GM23338 (cell line): ENCODE measurements at regions not wholly inside any gene's neighbourhood (a gene's known extent, or its start where the extent isn't known, plus 50 kb on each side); places are given as distances from the start of the nearest gene placed in this dataset.

Experiments
- ATAC-seq: fragments of 200-7000 bp; cut with Tn5 transposase; 3 replicates; pipeline ENCODE4 v1.9.1; 2020
- DNase-seq: peaks from one replicate; pipeline ENCODE4 v3.0.0-alpha.2; 2015; ENCODE audit warnings: low spot score
- H2AFZ ChIP-seq: fragments of 200-600 bp; sonication (generic); 2 replicates; pipeline ENCODE4 v1.8.0; 2016; ENCODE audit warnings: antibody characterized with exemption, mild to moderate bottlenecking, moderate library complexity
- H3F3A ChIP-seq: fragments of 200-600 bp; sonication (generic); replicated peaks from 2 replicates; pipeline ENCODE4 v1.8.0; 2017; ENCODE audit warnings: antibody characterized with exemption, mixed run types, low read depth
- H3K27ac ChIP-seq: fragments of 200-600 bp; sonication (generic); 2 replicates; pipeline ENCODE4 v1.6.1; 2016; ENCODE audit warnings: low read depth
- H3K27me3 ChIP-seq: fragments of 200-600 bp; sonication (generic); 2 replicates; pipeline ENCODE4 v1.8.0; 2016; ENCODE audit warnings: mild to moderate bottlenecking, mixed run types, moderate library complexity; ENCODE audit not compliant: insufficient read depth
- H3K36me3 ChIP-seq: fragments of 200-600 bp; sonication (generic); 2 replicates; pipeline ENCODE4 v1.8.0; 2016; ENCODE audit warnings: mild to moderate bottlenecking; ENCODE audit not compliant: insufficient read depth
- H3K4me1 ChIP-seq: fragments of 200-600 bp; sonication (generic); 2 replicates; pipeline ENCODE4 v1.8.0; 2016; ENCODE audit warnings: mild to moderate bottlenecking, moderate library complexity; ENCODE audit not compliant: insufficient read depth
- H3K4me2 ChIP-seq: fragments of 200-600 bp; sonication (generic); 2 replicates; pipeline ENCODE4 v1.7.1; 2017; ENCODE audit warnings: mixed run types
- H3K4me3 ChIP-seq: fragments of 200-600 bp; sonication (generic); 2 replicates; pipeline ENCODE4 v1.6.1; 2016; ENCODE audit warnings: mixed run types
- H3K79me2 ChIP-seq: fragments of 200-600 bp; sonication (generic); replicated peaks from 2 replicates; pipeline ENCODE4 v1.8.0; 2017; ENCODE audit warnings: mild to moderate bottlenecking; ENCODE audit not compliant: insufficient read depth
- H3K9me2 ChIP-seq: fragments of 200-600 bp; sonication (generic); 2 replicates; pipeline ENCODE4 v1.8.0; 2017; ENCODE audit not compliant: insufficient read depth
- H4K20me1 ChIP-seq: fragments of 200-600 bp; sonication (generic); replicated peaks from 2 replicates; pipeline ENCODE4 v1.8.0; 2017; ENCODE audit warnings: mild to moderate bottlenecking; ENCODE audit not compliant: insufficient read depth
- H3K27ac Mint-ChIP-seq: 2 replicates; pipeline ENCODE4 v1.8.0; 2020; ENCODE audit warnings: inconsistent platforms, mild to moderate bottlenecking, moderate library complexity, mixed read lengths
- H3K27me3 Mint-ChIP-seq: 3 replicates; pipeline ENCODE4 v1.8.0; 2022; ENCODE audit warnings: low read depth, mild to moderate bottlenecking, moderate library complexity, mixed read lengths, inconsistent platforms; ENCODE audit not compliant: insufficient read depth, poor library complexity
- H3K36me3 Mint-ChIP-seq: 3 replicates; pipeline ENCODE4 v1.8.0; 2021; ENCODE audit warnings: low read depth, mild to moderate bottlenecking, inconsistent platforms, moderate library complexity, mixed read lengths
- H3K4me1 Mint-ChIP-seq: 3 replicates; pipeline ENCODE4 v1.8.0; 2020; ENCODE audit warnings: mild to moderate bottlenecking, inconsistent platforms, mixed read lengths
- H3K4me3 Mint-ChIP-seq: 3 replicates; pipeline ENCODE4 v1.8.0; 2021; ENCODE audit warnings: moderate library complexity, mild to moderate bottlenecking, inconsistent platforms, mixed read lengths
- H3K9me3 Mint-ChIP-seq: 3 replicates; pipeline ENCODE4 v1.8.0; 2020; ENCODE audit warnings: moderate library complexity, mild to moderate bottlenecking, inconsistent platforms, mixed read lengths
- CREB1 ChIP-seq: fragments of 250-450 bp; sonication (Bioruptor Pico); IDR thresholded peaks from 2 replicates; pipeline ENCODE4 v1.5.0; 2020; ENCODE audit warnings: low read depth, mild to moderate bottlenecking, moderate library complexity
- CTCF ChIP-seq, 2 experiments: fragments of 200-600 bp in 1 of 2; sonication (generic) in 1 of 2; conservative IDR thresholded peaks; 2 replicates each; pipeline versions ENCODE4 v1.5.1 to v1.6.1; 2016 to 2017; ENCODE audit warnings: antibody characterized with exemption in 2 of 2, low read depth in 2 of 2, mild to moderate bottlenecking in 2 of 2, moderate library complexity in 1 of 2
- ETS1 ChIP-seq: IDR thresholded peaks from 2 replicates; pipeline ENCODE4 v1.6.1; 2016; ENCODE audit warnings: antibody characterized with exemption
- EZH2 ChIP-seq: fragments of 200-600 bp; sonication (generic); IDR thresholded peaks from one replicate; pipeline ENCODE4 v1.8.0; 2017; ENCODE audit warnings: antibody characterized with exemption, mild to moderate bottlenecking, low read depth; ENCODE audit not compliant: unreplicated experiment
- EZH2phosphoT487 ChIP-seq: fragments of 200-600 bp; sonication (generic); IDR thresholded peaks from one replicate; pipeline ENCODE4 v1.8.1; 2018; ENCODE audit warnings: antibody characterized with exemption; ENCODE audit not compliant: unreplicated experiment
- JUNB ChIP-seq: IDR thresholded peaks from one replicate; pipeline ENCODE4 v1.6.1; 2016; ENCODE audit warnings: antibody characterized with exemption; ENCODE audit not compliant: unreplicated experiment
- NANOG ChIP-seq: IDR thresholded peaks from 2 replicates; pipeline ENCODE4 v1.6.1; 2016; ENCODE audit warnings: antibody characterized with exemption, borderline replicate concordance
- POLR2AphosphoS5 ChIP-seq: IDR thresholded peaks from 2 replicates; pipeline ENCODE4 v1.6.1; 2016; ENCODE audit warnings: antibody characterized with exemption, low read depth
- REST ChIP-seq: IDR thresholded peaks from one replicate; pipeline ENCODE4 v1.6.1; 2018; ENCODE audit warnings: antibody characterized with exemption; ENCODE audit not compliant: unreplicated experiment
- STAT1 ChIP-seq: IDR thresholded peaks from one replicate; pipeline ENCODE4 v1.6.1; 2016; ENCODE audit warnings: antibody characterized with exemption; ENCODE audit not compliant: unreplicated experiment
- ZNF114 ChIP-seq: fragments of 250-450 bp; sonication (Bioruptor Pico); IDR thresholded peaks from 2 replicates; pipeline ENCODE4 v1.5.0; 2020; ENCODE audit warnings: mild to moderate bottlenecking, moderate library complexity
- ZNF331 ChIP-seq: fragments of 250-450 bp; sonication (Bioruptor Pico); IDR thresholded peaks from 2 replicates; pipeline ENCODE4 v1.5.0; 2020; ENCODE audit warnings: low read depth, mild to moderate bottlenecking, moderate library complexity
- ZNF462 ChIP-seq: fragments of 250-450 bp; sonication (Bioruptor Pico); IDR thresholded peaks from 2 replicates; pipeline ENCODE4 v1.5.0; 2020; ENCODE audit warnings: mild to moderate bottlenecking, moderate library complexity

- Mint-ChIP-seq H3K27ac (no peak overlapping the region), H3K27me3 (no peaks in the 10 kb centered on the region), H3K4me3 (no peak overlapping the region), H3K36me3 (no peaks in the 10 kb centered on the region), H3K9me3 (0 out of 3 replicates have a peak, but pooled peaks cover under 1% of the 10 kb centered on the region), H3K4me1 (no peaks in the 10 kb centered on the region)
- Histone ChIP-seq H3K36me3 (no peaks in the 10 kb centered on the region), H3K4me1 (no peaks in the 10 kb centered on the region), H3K9me2 (no peaks in the 10 kb centered on the region), H3F3A (no peaks in the 10 kb centered on the region), H2AFZ (no peak overlapping the region), H3K27me3 (no peaks in the 10 kb centered on the region), H3K4me2 (no peak overlapping the region), H4K20me1 (no peaks in the 10 kb centered on the region), H3K79me2 (no peaks in the 10 kb centered on the region), H3K4me3 (no peak overlapping the region), H3K27ac (no peak overlapping the region)
- TF ChIP-seq EZH2phosphoT487 (no peak), ETS1 (no peak), EZH2 (no peak), CREB1 (CRISPR knock-in tag) (no peak), NANOG (no peak), STAT1 (no peak), POLR2AphosphoS5 (no peak), ZNF114 (no peak), JUNB (no peak), ZNF462 (CRISPR knock-in tag) (no peak), CTCF (conservative IDR thresholded peaks at IDR 0.05; ENCODE audit: low read depth in 2 of 2) (no peak), ZNF331 (CRISPR knock-in tag) (no peak), REST (no peak)
- DNase-seq, result no peak
- no peak for ATAC-seq
Measured at GRCh38 chr11:16527525-16528246, 171.3 kb upstream of the SOX6 start.
